Activated CD8-positive, alpha-beta T cell treated with anti-CD3 and anti-CD28 coated beads, Interleukin-2, amount 10 ng/mL, durations not matched to agents 7 days and 5 days (primary cell): ENCODE measurements at regions not wholly inside any gene's neighbourhood (a gene's known extent, or its start where the extent isn't known, plus 50 kb on each side); places are given as distances from the start of the nearest gene placed in this dataset.
"Not testable (repeated sequence)": the region's sequence is repeated elsewhere in the genome, so short reads cannot be mapped to it uniquely, and the experiment has no call there.

ENCODE experiments used
- ATAC-seq: fragments of 150-1000 bp; cut with Tn5 transposase; one replicate; pipeline ENCODE4 v1.10.0; 2021; ENCODE audit warnings: moderate library complexity
- CTCF ChIA-PET: fragments of 350-600 bp; sonication (Branson Sonifier 250); formaldehyde crosslinking; loops from one replicate; lab custom pipeline; 2021; ENCODE audit warnings: antibody characterized with exemption; lab: Charles Lee
- POLR2A ChIA-PET: fragments of 350-600 bp; sonication (Branson Sonifier 250); formaldehyde crosslinking; loops from one replicate; lab custom pipeline; 2021; ENCODE audit warnings: antibody characterized with exemption; lab: Charles Lee
- DNase-seq: peaks from one replicate; pipeline ENCODE4 v3.0.0-alpha.2; 2020
- H3K27ac Mint-ChIP-seq: one replicate; pipeline ENCODE4 v1.8.0; 2021; ENCODE audit warnings: mild to moderate bottlenecking, mixed read lengths
- H3K27me3 Mint-ChIP-seq: one replicate; pipeline ENCODE4 v1.8.0; 2021; ENCODE audit warnings: low read depth, mixed read lengths
- H3K36me3 Mint-ChIP-seq: one replicate; pipeline ENCODE4 v1.8.0; 2021; ENCODE audit warnings: low read depth, mixed read lengths
- H3K4me1 Mint-ChIP-seq: one replicate; pipeline ENCODE4 v1.8.0; 2021; ENCODE audit warnings: low read depth, mixed read lengths
- H3K4me3 Mint-ChIP-seq: one replicate; pipeline ENCODE4 v1.8.0; 2021; ENCODE audit warnings: mild to moderate bottlenecking, mixed read lengths
- H3K9me3 Mint-ChIP-seq: one replicate; pipeline ENCODE4 v1.8.0; 2022; ENCODE audit warnings: mixed read lengths; ENCODE audit not compliant: insufficient read depth

DNA sequence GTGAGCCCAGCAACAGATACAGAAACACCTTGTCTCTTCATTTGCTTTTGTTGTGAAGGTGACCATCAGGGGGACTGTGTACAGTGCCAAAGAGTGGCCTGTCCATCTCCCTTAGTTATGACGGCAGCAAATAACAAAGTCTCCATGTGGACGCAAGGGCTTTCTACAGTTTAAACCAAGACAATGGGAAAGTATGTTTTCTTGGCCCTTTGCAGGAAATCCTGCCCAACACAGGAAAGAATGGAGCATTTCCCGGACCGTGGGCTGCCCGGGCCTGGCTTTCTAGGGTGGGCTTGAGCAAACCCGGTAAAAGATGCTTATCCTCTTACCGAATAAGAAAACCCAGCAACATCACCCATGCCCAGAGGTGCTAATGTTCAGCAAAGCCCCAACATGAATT is 87.3 kb downstream of the ZBTB18 start:
- DNase-seq (no peak), ATAC-seq (no peak)
- H3K4me1 Mint-ChIP-seq = peaks cover 10% of the 10 kb centered on the region
- H3K36me3 Mint-ChIP-seq = no peaks in the 10 kb centered on the region
- ChIA-PET CTCF (interaction anchor here (1.3 kb wide), 1 partner anchor 135 kb away, joined by 5 read pairs; no protein-coding TSS in a partner anchor), POLR2A (no interaction called here)
- H3K9me3 Mint-ChIP-seq = no peaks in the 10 kb centered on the region
- H3K27ac Mint-ChIP-seq = no peak overlapping the region
- H3K27me3 Mint-ChIP-seq = peaks cover 4% of the 10 kb centered on the region
- H3K4me3 Mint-ChIP-seq = no peak overlapping the region

DNA sequence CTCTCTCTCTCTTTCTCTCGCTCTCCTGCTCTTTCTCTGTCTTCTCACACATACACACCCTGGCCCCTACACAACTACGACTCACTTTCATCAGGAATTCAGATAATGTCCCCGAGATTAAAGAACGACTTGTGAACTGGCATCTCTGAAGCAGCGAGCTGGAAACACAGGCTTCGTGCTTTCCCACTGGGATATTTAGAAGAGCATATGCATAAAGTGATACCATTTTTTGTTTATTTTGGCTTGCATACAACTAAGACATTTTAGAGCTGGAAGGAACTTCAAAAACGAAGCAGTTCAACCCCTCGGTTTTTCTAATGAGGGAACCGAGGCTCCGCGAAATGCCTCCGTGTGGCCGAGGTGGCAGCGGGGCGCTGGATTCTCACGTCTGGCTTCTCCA is 88.6 kb downstream of the ZBTB18 start:
- ChIA-PET CTCF (no interaction called here), POLR2A (no interaction called here)

DNA sequence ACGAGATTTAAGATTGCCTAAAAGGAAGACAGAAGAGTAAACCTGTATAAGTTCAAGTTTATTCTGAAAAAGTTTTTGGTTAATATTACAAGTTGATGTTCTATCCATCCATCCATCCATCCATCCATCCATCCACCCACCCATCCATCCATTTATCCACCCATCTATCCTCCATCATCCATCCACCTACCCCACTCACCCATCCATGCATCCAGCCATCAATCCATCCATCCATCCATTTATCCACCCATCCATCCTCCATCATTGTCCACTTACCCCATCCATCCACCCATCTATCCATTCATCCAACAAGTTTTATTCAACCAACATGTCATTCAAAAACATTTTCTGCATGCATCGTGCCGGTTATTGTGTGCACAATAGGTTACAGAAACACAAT is 89.3 kb downstream of the ZBTB18 start:
- DNase-seq (no peak), ATAC-seq (no peak)
- H3K4me1 Mint-ChIP-seq = peaks cover 10% of the 10 kb centered on the region
- H3K4me3 Mint-ChIP-seq = no peak overlapping the region
- H3K36me3 Mint-ChIP-seq = no peaks in the 10 kb centered on the region
- H3K27me3 Mint-ChIP-seq = peaks cover 4% of the 10 kb centered on the region
- POLR2A ChIA-PET = no interaction called here
- no peaks in the 10 kb centered on the region for H3K9me3 Mint-ChIP-seq
- H3K27ac Mint-ChIP-seq = no peak overlapping the region
- CTCF ChIA-PET = no interaction called here

More for the DNA sequence above, 88.6 kb downstream of the ZBTB18 start:
- H3K4me3 Mint-ChIP-seq = no peak overlapping the region
- no peaks in the 10 kb centered on the region for H3K36me3 Mint-ChIP-seq
- H3K27me3 Mint-ChIP-seq = peaks cover 4% of the 10 kb centered on the region
- no peak overlapping the region for H3K27ac Mint-ChIP-seq
- ATAC-seq (no peak), DNase-seq (no peak)
- H3K4me1 Mint-ChIP-seq = peaks cover 10% of the 10 kb centered on the region
- H3K9me3 Mint-ChIP-seq = no peaks in the 10 kb centered on the region

DNA sequence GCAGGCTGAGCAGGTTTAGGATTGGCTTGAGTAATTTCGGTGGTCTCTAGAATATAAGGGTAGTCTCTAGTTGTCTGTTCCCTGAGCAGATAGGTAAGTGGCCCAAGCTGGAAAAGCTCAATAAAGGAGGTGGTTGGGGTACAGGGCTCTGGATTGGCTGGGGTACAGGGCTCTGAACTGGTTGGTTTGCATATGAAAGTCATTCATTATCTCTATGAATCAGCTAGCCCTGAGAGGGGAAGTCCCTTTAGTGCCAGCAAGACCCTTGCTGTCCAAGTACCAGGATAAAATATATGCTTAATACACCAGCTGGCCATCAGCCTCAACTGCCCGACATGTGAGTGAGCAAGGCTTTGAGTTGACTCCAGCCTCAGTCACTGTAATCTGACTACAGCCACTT is 93.0 kb downstream of the ZBTB18 start:
- ChIA-PET CTCF (no interaction called here), POLR2A (no interaction called here)
- Mint-ChIP-seq H3K9me3 (no peaks in the 10 kb centered on the region), H3K4me1 (no peaks in the 10 kb centered on the region), H3K27ac (no peak overlapping the region), H3K36me3 (no peaks in the 10 kb centered on the region), H3K4me3 (no peak overlapping the region), H3K27me3 (peaks cover 4% of the 10 kb centered on the region)
- ATAC-seq (no peak), DNase-seq (no peak)

DNA sequence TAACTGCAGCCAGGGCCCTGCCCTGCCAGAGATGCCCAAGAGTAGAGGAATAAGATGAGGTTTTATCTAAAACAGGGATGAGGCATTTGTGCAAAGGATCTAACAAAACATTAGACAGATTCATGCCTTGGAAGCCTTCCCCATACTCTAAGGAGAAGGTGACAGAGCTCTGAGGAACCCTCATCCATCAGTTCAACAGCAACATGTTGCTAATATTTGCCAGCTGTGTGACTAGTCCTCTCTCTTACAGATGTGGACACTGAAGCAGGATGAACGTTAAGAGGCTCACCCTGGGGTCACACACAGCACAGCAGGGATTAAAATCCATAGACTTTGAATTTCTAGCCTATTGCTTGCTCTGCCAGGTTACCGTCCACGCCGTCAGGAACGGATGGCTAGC is 99.0 kb downstream of the ZBTB18 start:
- no peaks in the 10 kb centered on the region for H3K9me3 Mint-ChIP-seq
- ATAC-seq = no peak
- DNase-seq = no peak
- ChIA-PET POLR2A (interaction anchor here (0.6 kb wide), 1 partner anchor 767 kb away, joined by 3 read pairs; no protein-coding TSS in a partner anchor), CTCF (no interaction called here)
- H3K36me3 Mint-ChIP-seq = no peaks in the 10 kb centered on the region
- no peaks in the 10 kb centered on the region for H3K27me3 Mint-ChIP-seq
- H3K27ac Mint-ChIP-seq = no peak overlapping the region
- no peak overlapping the region for H3K4me3 Mint-ChIP-seq
- H3K4me1 Mint-ChIP-seq = no peaks in the 10 kb centered on the region

DNA sequence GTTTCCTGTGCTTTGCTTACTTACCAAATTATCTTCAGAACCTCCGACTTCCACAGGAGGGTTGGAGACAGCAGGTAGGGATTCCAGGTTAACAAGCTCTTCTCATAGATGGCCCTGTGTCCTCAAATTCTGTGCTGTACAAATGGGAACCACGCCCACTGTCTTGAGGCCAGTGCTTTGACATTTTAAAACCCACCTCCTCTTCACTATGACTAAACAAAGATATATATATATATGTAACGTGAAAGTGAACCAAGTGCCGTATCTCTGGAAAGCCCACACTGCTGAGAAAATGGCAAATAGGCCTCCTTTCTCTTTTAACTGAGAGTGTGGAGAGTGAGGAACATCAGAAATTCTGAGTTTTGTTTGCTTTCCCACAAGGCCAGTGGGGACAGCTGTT is 99.6 kb downstream of the ZBTB18 start:
- CTCF ChIA-PET = no interaction called here
- H3K4me1 Mint-ChIP-seq = no peaks in the 10 kb centered on the region
- POLR2A ChIA-PET = no interaction called here
- ATAC-seq (no peak), DNase-seq (no peak)
- no peaks in the 10 kb centered on the region for H3K27me3 Mint-ChIP-seq
- no peaks in the 10 kb centered on the region for H3K9me3 Mint-ChIP-seq
- no peaks in the 10 kb centered on the region for H3K36me3 Mint-ChIP-seq
- no peak overlapping the region for H3K27ac Mint-ChIP-seq
- no peak overlapping the region for H3K4me3 Mint-ChIP-seq

DNA sequence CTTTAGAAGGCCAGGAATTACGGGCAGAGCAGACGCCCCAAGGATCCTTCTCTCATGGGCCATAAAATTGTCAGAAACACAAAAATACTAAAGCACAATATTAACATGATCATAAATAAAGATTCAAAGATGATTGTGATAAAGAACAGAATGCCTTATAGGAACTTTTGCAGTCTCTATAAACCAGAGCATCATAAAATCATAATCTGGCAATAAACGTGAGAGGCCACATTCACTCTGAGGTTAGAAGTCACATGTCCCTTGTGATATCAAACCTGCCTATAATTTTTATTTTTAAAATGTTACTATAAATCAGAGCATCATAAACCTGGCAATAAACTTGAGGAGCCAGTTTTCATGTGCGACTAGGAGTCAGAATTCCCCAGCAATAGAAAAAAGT is 100.5 kb downstream of the ZBTB18 start:
- ATAC-seq = no peak
- Mint-ChIP-seq H3K4me1 (no peaks in the 10 kb centered on the region), H3K36me3 (no peaks in the 10 kb centered on the region), H3K4me3 (no peak overlapping the region), H3K27me3 (no peaks in the 10 kb centered on the region), H3K27ac (no peak overlapping the region), H3K9me3 (no peaks in the 10 kb centered on the region)
- no peak for DNase-seq
- POLR2A ChIA-PET = interaction anchor here (0.6 kb wide), 1 partner anchor 522 kb away, joined by 3 read pairs; no protein-coding TSS in a partner anchor
- CTCF ChIA-PET = no interaction called here

DNA sequence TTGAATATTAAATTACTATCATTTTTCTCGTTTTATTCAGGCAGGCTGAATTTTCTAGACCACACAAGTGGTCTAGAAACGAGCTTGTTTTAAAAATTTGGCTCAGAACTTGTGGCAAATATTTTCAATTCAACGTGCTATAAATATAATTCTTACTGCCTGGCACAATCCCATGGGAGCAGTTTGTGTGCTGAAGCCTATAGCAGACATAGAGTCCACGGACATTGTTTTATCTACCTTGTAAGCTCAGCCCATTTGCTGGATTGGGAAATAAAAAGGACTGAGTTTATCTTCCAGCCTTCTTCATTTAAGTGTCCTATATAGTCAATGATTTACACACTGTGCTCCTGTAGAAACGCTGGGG is 103.4 kb downstream of the ZBTB18 start:
- no peaks in the 10 kb centered on the region for H3K27me3 Mint-ChIP-seq
- no peaks in the 10 kb centered on the region for H3K36me3 Mint-ChIP-seq
- ATAC-seq = no peak
- no peaks in the 10 kb centered on the region for H3K9me3 Mint-ChIP-seq
- no peaks in the 10 kb centered on the region for H3K4me1 Mint-ChIP-seq
- CTCF ChIA-PET = interaction anchor here (1.0 kb wide), 2 partner anchors 75 to 1699 kb away, joined by 3 to 4 read pairs; no protein-coding TSS in a partner anchor
- H3K4me3 Mint-ChIP-seq = no peak overlapping the region
- no peak for DNase-seq
- H3K27ac Mint-ChIP-seq = no peak overlapping the region
- POLR2A ChIA-PET = no interaction called here

DNA sequence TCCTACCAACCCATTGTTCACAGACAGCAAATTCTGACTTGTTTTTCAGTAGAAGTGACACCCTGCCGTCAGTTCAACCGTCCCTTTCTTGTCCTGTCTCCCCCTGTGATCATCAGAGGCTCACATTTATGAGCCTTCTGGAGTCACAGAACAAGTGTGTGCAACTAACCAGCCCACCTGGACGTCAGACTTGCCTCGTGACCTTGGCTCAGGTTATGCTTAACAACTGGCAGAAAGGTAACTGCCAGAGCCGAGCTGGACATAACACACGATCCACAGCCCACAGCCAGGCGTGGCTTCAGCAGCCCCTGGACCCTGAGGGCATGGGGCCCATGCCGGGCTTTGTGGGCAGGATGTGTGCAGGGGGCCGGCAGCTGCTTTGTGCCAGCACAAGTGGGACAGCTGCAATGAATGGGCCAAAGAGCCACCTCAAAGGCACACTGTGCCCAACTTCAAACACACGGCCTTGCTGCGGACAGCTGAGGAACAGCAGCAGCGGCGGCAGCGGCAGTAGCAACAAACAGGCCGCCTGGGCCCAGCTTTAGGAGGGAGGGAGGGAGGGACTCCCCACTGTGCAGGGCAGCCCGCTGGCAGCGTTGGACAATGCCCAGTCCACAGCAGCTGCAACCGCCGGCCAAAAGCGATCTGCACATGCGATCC is 103.9 kb downstream of the ZBTB18 start:
- no peak for DNase-seq
- no peaks in the 10 kb centered on the region for H3K27me3 Mint-ChIP-seq
- POLR2A ChIA-PET = no interaction called here
- CTCF ChIA-PET = interaction anchor here (1.0 kb wide), 2 partner anchors 76 to 1700 kb away, joined by 3 to 4 read pairs; no protein-coding TSS in a partner anchor
- no peak overlapping the region for H3K4me3 Mint-ChIP-seq
- no peaks in the 10 kb centered on the region for H3K9me3 Mint-ChIP-seq
- H3K27ac Mint-ChIP-seq = no peak overlapping the region
- H3K36me3 Mint-ChIP-seq = no peaks in the 10 kb centered on the region
- H3K4me1 Mint-ChIP-seq = no peaks in the 10 kb centered on the region
- no peak for ATAC-seq

DNA sequence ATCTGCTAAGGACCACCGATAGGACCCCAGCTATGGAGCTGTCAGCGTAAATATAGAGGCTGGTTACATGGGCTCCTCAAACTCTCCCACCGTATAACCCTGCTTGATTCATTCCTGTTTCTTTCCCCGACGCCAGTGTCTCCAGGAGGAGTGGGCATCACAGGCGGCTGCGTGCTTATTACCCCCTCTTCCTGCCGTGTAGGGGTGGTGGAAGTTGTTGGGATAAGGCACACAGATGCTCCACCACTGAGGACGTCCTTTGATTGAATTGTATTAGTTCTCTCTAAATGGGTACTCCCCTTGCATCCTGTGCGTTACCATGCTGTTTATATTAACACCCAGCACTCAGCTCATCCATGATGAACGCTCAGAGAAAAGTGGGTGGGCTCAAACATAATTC is 104.6 kb downstream of the ZBTB18 start:
- Mint-ChIP-seq H3K27ac (no peak overlapping the region), H3K9me3 (no peaks in the 10 kb centered on the region), H3K36me3 (no peaks in the 10 kb centered on the region), H3K27me3 (no peaks in the 10 kb centered on the region), H3K4me1 (no peaks in the 10 kb centered on the region), H3K4me3 (no peak overlapping the region)
- ATAC-seq (no peak), DNase-seq (no peak)
- CTCF ChIA-PET = no interaction called here
- POLR2A ChIA-PET = no interaction called here

DNA sequence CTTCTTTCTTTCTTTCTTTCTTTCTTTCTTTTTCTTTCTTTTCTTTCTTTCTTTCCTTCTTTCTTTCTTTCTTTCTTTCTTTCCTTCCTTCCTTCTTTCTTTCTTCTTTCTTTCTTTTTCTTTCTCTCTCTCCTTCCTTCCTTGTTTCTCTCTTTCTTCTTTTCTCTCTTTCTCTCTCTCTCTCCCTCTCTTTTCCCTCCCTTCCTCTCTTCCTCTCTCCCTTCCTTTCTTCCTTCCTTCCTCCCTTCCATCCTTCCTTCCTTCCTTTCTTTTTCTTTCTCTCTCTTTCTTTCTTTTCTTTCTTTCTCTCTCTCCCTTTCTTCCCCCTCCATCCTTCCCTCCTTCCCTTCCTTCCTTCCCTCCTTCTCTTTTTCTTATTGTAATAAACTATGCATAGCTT is 105.5 kb downstream of the ZBTB18 start:
- CTCF ChIA-PET, POLR2A ChIA-PET, H3K9me3 Mint-ChIP-seq, H3K4me3 Mint-ChIP-seq, ATAC-seq, H3K27ac Mint-ChIP-seq, H3K36me3 Mint-ChIP-seq, H3K27me3 Mint-ChIP-seq, H3K4me1 Mint-ChIP-seq, DNase-seq: not testable (repeated sequence)

DNA sequence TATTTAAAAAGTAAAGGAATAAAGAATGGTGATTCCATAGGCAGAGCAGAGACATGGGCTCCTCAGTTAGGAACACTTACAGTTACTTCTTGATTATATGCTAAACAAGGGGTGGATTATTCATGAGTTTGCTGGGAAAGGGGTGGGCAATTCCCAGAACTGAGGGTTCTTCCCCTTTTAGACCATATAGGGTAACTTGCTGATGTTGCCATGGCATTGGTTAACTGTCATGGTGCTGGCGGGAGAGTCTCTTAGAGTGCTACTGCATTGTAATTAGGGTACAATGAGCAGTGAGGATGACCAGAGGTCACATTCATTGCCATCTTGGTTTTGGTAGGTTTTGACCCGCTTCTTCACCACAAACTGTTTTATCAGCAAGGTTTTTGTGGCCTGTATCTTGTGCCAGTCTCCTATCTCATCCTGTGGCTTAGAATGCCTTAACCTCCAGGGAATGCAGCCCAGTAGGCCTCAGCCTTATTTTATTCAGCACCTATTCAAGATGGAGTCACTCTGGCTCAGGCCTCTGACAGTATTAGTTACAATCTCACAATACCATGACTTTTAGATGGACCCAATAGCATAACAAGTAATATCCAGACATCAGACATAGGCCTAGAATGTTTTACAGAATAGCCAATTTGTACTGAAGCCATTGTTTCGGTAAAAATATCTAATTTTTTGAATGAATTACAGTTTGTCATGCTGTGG is 106.8 kb downstream of the ZBTB18 start:
- Mint-ChIP-seq H3K4me3 (no peak overlapping the region), H3K27ac (no peak overlapping the region), H3K27me3 (no peaks in the 10 kb centered on the region), H3K4me1 (no peaks in the 10 kb centered on the region), H3K9me3 (no peaks in the 10 kb centered on the region), H3K36me3 (no peaks in the 10 kb centered on the region)
- ATAC-seq = no peak
- no peak for DNase-seq
- CTCF ChIA-PET = no interaction called here
- POLR2A ChIA-PET = no interaction called here
